HG02678 (cell line): ENCODE measurements at regions not wholly inside any gene's neighbourhood (a gene's known extent, or its start where the extent isn't known, plus 50 kb on each side); places are given as distances from the start of the nearest gene placed in this dataset.

ENCODE experiments used
- ATAC-seq: cut with Tn5 transposase; IDR thresholded peaks from one replicate; pipeline ENCODE4 v1.9.1; 2021; ENCODE audit warnings: mild to moderate bottlenecking, moderate library complexity; ENCODE audit not compliant: unreplicated experiment

- ATAC-seq, result no peak
Measured at GRCh38 chr6:115728171-115728570, 332.5 kb downstream of the FRK start.

- ATAC-seq, result no peak
Measured at GRCh38 chr6:115721564-115721963, 339.1 kb downstream of the FRK start.

DNA sequence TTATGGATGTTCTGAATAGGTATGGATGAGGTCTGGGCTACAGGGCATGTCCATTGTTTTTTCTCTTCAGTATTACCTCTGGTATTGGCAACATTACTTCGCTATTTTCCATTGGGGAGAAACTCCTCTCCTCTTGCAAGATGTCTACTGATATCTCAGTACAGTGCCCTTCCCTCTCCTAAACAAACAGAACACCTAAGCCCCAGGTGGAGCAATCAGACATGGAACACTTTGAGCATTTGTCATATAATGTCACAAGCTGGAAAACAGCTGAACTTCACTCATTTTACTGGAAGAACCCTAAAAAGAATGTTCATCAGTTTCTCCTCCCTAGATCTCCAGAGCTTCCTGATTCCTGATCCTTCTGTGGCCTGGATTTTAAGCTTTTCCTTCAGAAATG is 339.8 kb downstream of the FRK start:
- ATAC-seq, result no peak

- no peak for ATAC-seq
Measured at GRCh38 chr6:115717472-115717871, 343.2 kb downstream of the FRK start.

DNA sequence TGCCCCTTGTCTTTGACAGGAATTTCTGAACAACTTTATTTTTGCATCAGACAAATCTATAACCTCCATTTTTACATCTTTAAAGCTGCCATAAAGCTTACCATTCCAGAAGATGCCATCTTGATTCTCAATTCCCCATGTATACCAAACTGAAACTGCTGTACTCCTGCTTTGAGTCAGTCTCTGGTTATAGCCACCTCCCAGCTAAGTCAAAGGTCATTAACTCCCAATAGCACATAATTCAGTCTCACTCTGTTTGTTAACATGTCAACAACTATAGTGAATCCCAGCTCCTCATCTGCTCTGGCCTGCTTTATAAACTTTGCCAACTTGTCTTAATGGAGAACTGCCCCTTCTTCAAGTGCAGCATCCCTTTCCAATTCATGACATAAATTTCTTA is 343.6 kb downstream of the FRK start:
- ATAC-seq, result peak; percentile 96

GRCh38 chr6:115712291-115712961 is 348.3 kb downstream of the FRK start:
- ATAC-seq, result no peak

DNA sequence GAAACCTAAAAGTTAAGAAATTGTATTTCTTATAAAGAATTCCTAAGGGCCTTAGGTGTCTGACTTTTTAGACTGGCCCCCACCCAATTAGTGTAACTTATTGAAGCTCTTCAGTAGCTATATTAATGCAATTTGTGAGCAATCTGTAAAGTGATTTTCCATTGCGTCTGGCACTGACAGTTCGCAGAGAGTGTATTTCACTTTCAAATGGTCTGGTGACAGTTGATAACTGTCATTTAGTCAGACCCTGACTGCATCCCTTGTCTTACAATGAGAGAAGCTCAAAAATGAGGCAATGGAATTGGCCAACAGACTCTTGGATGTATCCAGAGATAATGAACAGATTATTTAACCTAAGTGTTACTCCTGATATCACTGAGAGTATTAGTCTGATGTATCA is 351.8 kb downstream of the FRK start:
- ATAC-seq, result no peak

DNA sequence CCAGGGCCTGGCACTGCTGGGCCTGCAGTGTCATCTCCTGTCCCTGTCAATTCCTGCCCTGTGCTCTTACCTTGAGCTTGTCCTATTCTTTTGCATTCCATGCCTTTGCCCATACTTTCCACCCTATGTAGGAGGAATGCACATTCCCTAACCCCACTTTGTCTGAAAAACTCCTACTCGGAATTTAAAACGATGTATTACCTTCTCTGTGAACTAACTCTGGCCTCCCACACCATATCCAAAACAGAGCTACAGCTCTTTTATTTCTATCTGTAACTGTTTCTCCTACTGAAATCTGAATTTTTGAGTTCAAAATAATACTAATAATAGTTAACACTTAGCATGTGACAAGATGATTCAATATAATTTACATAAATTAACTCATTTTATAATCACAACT is 353.7 kb downstream of the FRK start:
- ATAC-seq, result no peak

DNA sequence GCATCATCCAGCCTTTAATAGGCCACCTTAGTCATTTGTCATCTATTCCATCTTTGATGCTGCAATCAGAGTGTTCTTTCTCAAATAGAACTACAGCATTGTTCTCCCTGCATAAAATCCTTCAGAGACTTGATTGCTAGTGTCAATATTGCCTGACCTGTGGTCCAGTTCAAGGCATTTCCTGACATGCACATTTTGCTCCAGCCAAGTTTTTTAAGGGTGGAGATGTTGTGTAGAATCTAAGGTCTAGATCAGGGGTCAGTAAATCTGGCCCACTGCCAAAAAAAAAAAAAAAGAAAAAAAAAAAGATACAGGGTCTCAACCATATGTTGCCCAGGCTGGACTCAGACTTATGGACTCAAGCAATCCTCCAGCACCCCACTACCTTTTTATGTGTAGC is 354.4 kb downstream of the FRK start:
- no peak for ATAC-seq

GRCh38 chr6:115704028-115704427 is 356.7 kb downstream of the FRK start:
- no peak for ATAC-seq

- no peak for ATAC-seq
Measured at GRCh38 chr6:115691433-115691832, 369.3 kb downstream of the FRK start.

DNA sequence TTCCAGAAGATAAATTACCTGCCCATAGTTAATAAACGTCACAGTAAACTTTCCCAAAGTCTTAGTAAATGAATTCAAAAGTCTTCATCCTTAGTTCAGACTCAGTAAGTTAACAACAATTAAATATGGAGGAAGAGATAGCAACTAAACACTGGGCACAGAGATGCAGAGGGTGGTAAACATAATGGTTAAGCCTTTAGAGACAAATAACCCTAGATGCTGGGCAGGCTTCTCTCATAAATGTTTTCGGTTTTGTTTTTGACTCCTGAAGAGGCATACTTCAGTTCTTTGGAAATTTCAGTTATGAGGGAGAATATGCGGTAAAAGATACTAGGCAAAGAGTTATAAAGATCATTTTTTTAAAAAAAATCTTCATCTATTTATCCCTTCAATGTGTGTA is 369.8 kb downstream of the FRK start:
- ATAC-seq, result no peak

GRCh38 chr6:115681978-115682775 is 378.5 kb downstream of the FRK start:
- no peak for ATAC-seq

GRCh38 chr6:115680621-115681020 is 380.1 kb downstream of the FRK start:
- ATAC-seq, result no peak

DNA sequence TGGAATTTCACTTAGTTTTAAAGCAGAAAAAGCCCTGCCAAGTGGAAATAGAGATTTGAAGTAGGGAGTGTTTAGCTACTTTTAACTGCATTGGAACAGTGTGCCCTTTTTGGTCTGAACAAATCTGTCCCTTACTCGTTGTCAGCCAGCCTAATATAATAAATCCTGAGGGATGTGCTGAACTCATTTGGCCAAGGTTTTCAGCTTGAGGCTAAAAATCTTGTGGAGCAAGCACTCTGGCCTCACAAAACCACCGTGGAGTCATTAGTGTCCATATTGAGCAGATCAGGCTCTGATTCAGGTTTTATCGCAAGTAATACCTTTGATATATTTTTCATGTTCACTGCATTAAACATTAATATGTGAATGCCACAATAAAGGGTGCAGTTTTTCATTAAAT is 383.5 kb downstream of the FRK start:
- no peak for ATAC-seq

- ATAC-seq, result no peak
Measured at GRCh38 chr6:115675443-115675842, 385.2 kb downstream of the FRK start.

DNA sequence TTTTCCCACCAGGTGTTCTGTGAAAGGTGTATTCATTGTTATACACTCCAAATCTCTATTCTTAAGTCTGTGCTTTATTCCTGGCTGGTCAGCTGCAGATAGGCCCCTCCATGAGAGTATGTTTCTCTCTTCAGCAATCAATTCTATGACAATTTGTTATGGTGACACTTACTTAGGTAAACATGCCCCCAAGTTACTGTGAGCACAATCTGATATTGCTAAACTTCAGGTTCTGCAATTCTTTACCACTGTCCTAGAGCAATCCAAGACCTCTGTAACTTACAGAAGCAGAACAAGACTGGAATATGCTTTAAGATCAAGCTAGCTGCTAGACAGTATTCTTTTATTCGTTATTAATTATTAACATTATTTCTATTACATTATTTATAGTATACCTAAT is 391.9 kb downstream of the FRK start:
- no peak for ATAC-seq

DNA sequence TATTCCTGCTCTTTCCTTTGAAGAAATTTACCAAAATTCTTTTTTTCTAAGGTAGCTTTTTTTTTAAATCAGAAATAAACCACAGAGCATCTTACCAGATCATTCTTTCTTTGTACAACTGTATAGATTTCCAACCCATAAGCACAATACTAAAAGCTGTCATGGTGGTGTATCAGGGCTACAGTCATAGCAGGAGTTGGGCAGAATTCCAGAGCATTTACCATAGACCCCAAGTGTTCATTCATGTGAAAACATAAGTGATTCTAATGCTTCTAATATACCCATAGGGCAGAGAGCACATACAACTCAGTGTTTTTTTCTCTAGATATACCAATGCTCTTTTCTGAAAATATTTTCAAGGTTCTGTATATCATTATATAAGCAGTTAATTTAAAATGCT is 392.5 kb downstream of the FRK start:
- ATAC-seq, result no peak

DNA sequence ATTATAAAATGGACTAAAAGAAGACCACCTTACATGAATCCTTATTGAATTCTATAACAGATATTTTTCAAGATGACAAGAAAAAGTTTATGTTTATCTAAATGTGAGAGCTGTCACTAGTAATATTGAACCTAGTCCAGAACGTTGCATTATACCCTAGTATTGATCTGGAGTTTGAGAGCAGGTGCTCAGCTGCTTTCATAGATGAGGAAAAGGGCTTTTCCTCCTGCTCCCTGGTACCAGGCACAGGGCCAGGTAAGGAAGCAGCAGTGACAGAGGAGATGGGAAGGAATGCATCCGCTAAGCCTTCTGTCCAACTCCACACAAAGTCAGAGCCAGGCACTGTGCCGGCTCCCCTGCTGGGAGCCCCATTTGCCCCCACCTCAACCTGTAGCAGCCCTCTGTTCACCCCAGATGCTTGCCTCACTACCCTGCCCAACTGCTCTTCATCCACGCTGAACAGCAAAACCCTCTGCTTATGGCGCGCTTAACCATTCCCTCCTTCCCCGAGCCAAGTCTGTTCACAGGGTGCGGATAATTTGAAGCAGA is 393.1 kb downstream of the FRK start:
- no peak for ATAC-seq

DNA sequence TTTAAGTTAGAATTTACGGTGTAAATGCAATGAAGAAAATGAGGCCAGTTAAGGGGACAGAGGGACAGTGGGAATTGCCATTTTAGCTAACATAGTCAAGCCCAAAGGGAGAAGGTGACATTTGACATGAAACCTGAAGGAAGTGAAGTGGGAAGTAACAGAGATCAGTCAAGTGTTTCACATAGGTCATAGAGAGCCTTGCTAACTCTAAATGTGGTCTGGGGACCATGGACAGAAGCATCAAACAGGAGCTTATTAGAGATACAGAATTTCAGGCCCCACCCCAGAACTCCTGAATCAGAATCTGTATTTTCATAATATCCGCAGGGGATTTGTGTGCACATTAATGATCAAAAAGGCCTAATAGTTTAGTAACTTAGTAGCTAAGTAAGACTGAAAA is 393.7 kb downstream of the FRK start:
- no peak for ATAC-seq

DNA sequence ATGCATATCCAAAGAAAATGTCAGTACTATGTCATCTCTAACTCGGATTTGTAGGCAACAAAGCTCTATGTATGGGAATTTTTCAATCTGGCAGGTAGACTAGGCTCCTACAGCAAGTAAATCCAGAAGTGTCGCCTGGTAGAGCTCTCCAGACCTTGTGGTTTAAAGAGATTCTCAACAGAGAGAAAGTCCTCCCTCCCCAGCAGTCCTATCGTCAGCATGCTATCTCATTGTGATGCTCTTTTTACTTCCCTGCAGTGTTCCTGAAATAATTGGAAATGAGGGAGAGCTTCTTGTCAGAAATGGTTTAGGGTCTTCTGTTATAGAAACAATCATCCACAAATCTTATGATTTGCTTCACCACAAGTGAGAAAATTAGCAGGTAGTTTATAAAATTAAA is 395.4 kb downstream of the FRK start:
- no peak for ATAC-seq

GRCh38 chr6:115663681-115664080 is 397.0 kb downstream of the FRK start:
- no peak for ATAC-seq
